Muscle layer of duodenum (tissue), 2 donors: ENCODE measurements at regions not wholly inside any gene's neighbourhood (a gene's known extent, or its start where the extent isn't known, plus 50 kb on each side); places are given as distances from the start of the nearest gene placed in this dataset.

Source experiments
- H3K27ac ChIP-seq: one replicate; pipeline ENCODE4 v1.7.0; 2013; ENCODE audit warnings: mild to moderate bottlenecking, low read length
- H3K27me3 ChIP-seq: one replicate; pipeline ENCODE4 v1.7.0; 2013; ENCODE audit warnings: low read depth, mild to moderate bottlenecking, control low read depth, low read length
- H3K36me3 ChIP-seq, 2 donors: one replicate each; pipeline ENCODE4 v1.7.0; 2013; ENCODE audit warnings: low read length in 2 of 2, control low read depth in 1 of 2, mild to moderate bottlenecking in 1 of 2; ENCODE audit not compliant: insufficient read depth in 2 of 2, control insufficient read depth in 1 of 2
- H3K4me1 ChIP-seq, 2 donors: one replicate each; pipeline ENCODE4 v1.7.0; 2013; ENCODE audit warnings: low read length in 2 of 2, mild to moderate bottlenecking in 2 of 2, control low read depth in 1 of 2, moderate library complexity in 1 of 2; ENCODE audit not compliant: insufficient read depth in 2 of 2, control insufficient read depth in 1 of 2
- H3K4me3 ChIP-seq, 2 donors: one replicate each; pipeline ENCODE4 v1.7.0; 2013; ENCODE audit warnings: low read length in 2 of 2, low read depth in 1 of 2, mild to moderate bottlenecking in 1 of 2
- H3K9me3 ChIP-seq, 2 donors: one replicate each; pipeline ENCODE4 v1.7.0; 2013; ENCODE audit warnings: low read length in 2 of 2, control low read depth in 1 of 2, mild to moderate bottlenecking in 1 of 2; ENCODE audit not compliant: control insufficient read depth in 1 of 2
- donor health status: healthy.

GRCh38 chr9:23587903-23588302, 238.1 kb downstream of the ELAVL2 start:
- Histone ChIP-seq H3K9me3 (no peaks in the 10 kb centered on the region), H3K36me3 (no peaks in the 10 kb centered on the region), H3K27me3 (no peaks in the 10 kb centered on the region), H3K27ac (no peak overlapping the region), H3K4me3 (no peak overlapping the region), H3K4me1 (no peaks in the 10 kb centered on the region)

DNA sequence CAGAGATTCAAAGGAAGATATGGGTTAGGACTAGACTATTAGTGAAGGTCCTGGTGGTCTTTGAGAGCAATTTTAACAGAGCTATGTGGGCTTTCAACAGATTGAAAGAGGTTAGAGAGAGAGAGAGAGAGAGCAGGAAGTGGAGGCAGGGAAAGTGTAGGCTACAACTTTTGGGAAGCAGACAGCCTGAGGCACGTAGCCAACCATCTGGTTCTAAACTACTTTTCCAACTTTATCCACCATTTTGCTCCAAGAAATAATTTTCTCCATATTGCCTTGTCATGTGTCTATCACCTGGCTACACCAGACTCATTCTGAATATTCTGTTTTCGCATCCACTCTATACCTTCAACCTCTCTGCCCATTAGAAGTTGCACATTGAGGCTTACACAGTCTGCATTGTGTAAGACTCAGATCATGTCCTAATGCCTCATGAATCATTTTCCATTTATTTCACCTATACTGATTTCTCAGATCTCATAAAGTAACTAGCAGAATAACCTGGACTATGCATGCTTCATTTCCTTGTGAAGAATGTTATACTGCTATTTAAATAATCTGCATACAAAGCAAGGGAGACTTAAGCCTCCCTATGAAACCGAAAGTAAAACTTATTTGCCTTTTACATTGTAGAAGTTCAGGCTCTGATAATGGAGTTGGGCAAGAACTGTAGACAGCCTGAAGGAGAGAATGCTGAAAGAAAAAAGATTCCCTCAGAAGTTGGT, 235.6 kb downstream of the ELAVL2 start:
- peak overlapping the region; percentile 37 to 40 for H3K4me3 ChIP-seq

GRCh38 chr9:23594421-23594820, 231.6 kb downstream of the ELAVL2 start:
- Histone ChIP-seq H3K27ac (no peak overlapping the region), H3K9me3 (no peaks in the 10 kb centered on the region), H3K4me3 (no peak overlapping the region), H3K27me3 (no peaks in the 10 kb centered on the region), H3K36me3 (no peaks in the 10 kb centered on the region), H3K4me1 (no peaks in the 10 kb centered on the region)

More for the DNA sequence above, 235.6 kb downstream of the ELAVL2 start:
- H3K36me3 ChIP-seq: no peaks in the 10 kb centered on the region
- H3K9me3 ChIP-seq: no peaks in the 10 kb centered on the region
- no peaks in the 10 kb centered on the region for H3K27me3 ChIP-seq
- no peaks in the 10 kb centered on the region for H3K4me1 ChIP-seq
- no peak overlapping the region for H3K27ac ChIP-seq

DNA sequence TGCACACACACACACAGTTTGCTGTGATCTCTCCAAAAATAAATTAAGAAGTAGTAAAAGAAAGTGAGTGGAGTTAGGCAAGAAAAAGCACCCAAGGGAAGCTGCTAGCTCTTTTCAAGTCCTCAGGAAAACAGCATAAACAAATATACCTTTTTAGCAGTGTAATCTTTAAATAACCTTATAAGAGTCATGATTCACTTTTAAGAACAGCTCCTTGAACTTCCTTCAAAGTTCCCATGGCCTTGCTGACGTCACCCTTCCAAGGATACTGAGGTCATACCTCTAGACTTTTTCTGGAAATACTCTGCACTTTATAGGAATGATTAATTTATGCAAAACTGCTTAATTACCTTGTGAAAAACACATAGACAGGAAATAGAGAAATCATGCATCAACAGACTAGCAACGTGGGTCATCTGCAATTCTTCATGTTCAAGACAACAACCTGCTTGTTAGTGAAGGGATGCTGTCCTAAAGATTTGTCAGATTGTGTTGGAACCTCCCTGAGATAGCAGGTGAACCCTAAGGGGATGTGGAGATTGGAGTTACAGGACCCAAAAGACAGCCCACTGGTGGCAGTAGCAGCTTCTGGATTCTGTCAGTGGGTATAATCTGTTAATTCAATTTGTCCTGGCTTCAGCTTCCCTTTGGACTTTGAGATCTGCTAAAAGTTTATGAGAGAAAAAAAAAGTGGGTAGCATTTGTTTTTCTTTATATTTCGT, 229.0 kb downstream of the ELAVL2 start:
- no peaks in the 10 kb centered on the region for H3K4me1 ChIP-seq
- H3K27me3 ChIP-seq: no peaks in the 10 kb centered on the region
- no peaks in the 10 kb centered on the region for H3K36me3 ChIP-seq
- H3K27ac ChIP-seq: no peak overlapping the region
- H3K4me3 ChIP-seq: no peak overlapping the region
- H3K9me3 ChIP-seq: no peaks in the 10 kb centered on the region

DNA sequence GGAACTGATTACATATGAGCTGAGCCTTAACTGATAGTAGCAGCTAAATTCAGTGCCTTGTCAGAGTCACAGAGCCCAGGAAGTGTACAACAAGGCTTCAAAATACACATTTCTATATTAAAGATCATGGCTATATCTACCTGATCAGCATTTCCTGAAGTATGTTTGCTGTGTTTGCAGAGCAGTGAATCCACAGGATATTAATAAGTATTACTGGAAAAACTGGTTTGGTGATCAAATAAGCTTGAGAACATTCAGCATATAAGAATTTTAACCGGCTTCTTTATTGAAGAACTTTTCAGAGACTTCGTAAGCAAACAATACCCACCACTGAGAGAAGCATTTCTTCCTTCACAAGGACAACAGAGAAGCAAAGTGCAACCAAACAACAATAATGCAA, 227.0 kb downstream of the ELAVL2 start:
- no peak overlapping the region for H3K27ac ChIP-seq
- no peaks in the 10 kb centered on the region for H3K4me1 ChIP-seq
- no peaks in the 10 kb centered on the region for H3K27me3 ChIP-seq
- H3K4me3 ChIP-seq: no peak overlapping the region
- H3K9me3 ChIP-seq: no peaks in the 10 kb centered on the region
- no peaks in the 10 kb centered on the region for H3K36me3 ChIP-seq

- Histone ChIP-seq H3K36me3 (no peaks in the 10 kb centered on the region), H3K4me3 (no peak overlapping the region), H3K27ac (no peak overlapping the region), H3K27me3 (no peaks in the 10 kb centered on the region), H3K4me1 (no peaks in the 10 kb centered on the region), H3K9me3 (no peaks in the 10 kb centered on the region)
These were observed 222.7 kb downstream of the ELAVL2 start for GRCh38 chr9:23603311-23603710.

DNA sequence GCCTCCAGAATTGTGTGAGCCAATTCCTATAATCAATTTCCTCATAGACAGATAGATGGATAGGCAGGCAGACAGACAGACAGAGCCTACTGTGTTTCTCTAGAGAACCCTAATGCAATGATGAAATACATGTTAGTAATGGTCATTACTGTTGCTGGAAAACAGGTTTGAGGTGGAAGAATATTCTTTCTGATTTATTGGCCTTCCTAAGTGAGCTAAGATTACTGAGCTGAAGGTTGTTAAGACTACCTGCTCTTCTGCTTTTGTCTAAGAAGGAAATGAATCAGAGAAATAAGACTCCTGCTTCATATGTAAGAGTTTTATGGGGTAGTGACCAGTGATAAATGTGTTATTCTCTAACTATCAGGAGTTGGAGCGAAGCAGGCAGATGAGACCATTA, 219.9 kb downstream of the ELAVL2 start:
- no peak overlapping the region for H3K27ac ChIP-seq
- no peaks in the 10 kb centered on the region for H3K27me3 ChIP-seq
- no peak overlapping the region for H3K4me3 ChIP-seq
- H3K9me3 ChIP-seq: no peaks in the 10 kb centered on the region
- H3K4me1 ChIP-seq: no peaks in the 10 kb centered on the region
- H3K36me3 ChIP-seq: no peaks in the 10 kb centered on the region

- H3K4me1 ChIP-seq: no peaks in the 10 kb centered on the region
- H3K4me3 ChIP-seq: no peak overlapping the region
- no peaks in the 10 kb centered on the region for H3K36me3 ChIP-seq
- no peaks in the 10 kb centered on the region for H3K9me3 ChIP-seq
- H3K27ac ChIP-seq: no peak overlapping the region
- no peaks in the 10 kb centered on the region for H3K27me3 ChIP-seq
These were observed 217.6 kb downstream of the ELAVL2 start for GRCh38 chr9:23608456-23608855.

DNA sequence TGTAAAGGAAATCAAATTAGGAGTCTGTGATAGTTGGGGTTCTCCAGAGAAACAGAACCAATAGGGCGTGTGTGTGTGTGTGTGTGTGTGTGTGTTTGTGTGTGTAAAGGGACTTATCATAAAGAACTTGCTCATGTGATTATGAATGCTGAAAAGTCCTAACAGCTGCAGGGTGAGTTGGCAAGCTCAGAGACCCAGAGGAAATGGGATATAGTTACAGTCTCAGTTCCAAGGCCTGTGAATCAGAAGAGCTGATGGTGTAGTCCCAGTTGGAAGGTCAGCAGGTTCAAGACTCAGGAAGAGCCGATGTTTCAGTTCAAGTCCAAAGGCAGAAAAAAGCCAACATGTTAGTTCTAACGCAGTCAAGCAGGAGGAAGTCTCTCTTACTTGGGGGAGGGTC, 214.2 kb downstream of the ELAVL2 start:
- H3K36me3 ChIP-seq: no peaks in the 10 kb centered on the region
- no peaks in the 10 kb centered on the region for H3K4me1 ChIP-seq
- no peaks in the 10 kb centered on the region for H3K9me3 ChIP-seq
- H3K27ac ChIP-seq: no peak overlapping the region
- no peaks in the 10 kb centered on the region for H3K27me3 ChIP-seq
- H3K4me3 ChIP-seq: no peak overlapping the region

DNA sequence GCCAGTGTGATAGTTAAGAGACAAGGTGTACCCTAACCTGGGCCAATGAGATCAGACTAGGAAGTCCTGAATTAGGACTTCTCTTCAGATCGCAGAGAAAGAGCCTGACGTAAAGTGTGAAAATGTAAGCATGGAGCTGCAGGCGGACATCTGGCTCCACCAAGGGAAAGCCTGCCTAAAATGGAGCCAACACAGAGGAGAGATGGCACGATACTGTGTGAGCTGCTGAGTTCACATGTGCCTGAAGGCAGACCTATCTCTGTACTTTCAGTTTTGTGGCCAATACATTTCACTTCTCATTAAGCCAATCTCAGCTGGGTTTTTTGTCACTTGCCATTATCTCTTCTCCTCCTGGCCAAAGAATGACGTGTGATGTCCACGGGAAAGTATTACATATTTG, 210.5 kb downstream of the ELAVL2 start:
- Histone ChIP-seq H3K36me3 (no peaks in the 10 kb centered on the region), H3K9me3 (no peaks in the 10 kb centered on the region), H3K4me3 (no peak overlapping the region), H3K4me1 (no peaks in the 10 kb centered on the region), H3K27ac (no peak overlapping the region), H3K27me3 (no peaks in the 10 kb centered on the region)

DNA sequence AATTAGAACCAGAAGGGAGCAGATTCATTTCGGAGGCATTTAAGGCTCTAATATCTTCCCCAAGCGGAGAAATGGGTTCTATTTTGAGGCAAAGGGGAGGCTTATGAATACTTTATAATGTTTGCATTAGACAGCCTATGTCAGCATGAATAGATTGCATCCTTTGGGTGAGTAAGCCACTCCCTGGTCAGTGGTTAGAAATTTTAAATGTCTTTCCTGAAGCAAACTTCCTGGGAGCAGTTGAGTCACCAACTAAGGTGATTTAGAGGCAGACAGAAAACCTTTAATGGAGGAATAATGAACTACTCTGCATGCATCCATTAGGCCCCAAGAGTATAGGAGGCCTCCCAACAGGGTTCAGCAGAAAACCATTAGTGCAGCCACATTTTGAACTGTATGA, 204.9 kb downstream of the ELAVL2 start:
- Histone ChIP-seq H3K27me3 (no peaks in the 10 kb centered on the region), H3K27ac (no peak overlapping the region), H3K9me3 (no peaks in the 10 kb centered on the region), H3K4me3 (no peak overlapping the region), H3K4me1 (no peaks in the 10 kb centered on the region), H3K36me3 (no peaks in the 10 kb centered on the region)

DNA sequence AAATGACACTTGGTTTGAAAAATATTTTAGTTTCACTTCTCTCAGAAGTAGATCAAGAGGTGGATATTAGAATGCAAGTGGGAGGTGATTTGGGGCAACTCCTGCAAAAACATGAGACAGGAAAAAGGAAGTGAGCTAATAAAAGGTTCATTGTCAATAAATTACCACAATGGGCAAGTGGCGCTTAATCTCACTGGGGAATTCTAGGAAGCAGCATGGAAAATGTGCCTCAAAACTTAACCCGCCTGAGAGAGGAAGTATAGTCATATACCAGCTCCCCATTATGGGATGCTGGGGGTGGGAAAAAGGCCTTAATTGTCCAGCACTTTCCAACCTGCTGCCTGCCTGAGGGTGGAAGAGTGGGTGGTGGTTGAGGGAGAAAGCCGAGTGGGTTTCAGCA, 204.1 kb downstream of the ELAVL2 start:
- Histone ChIP-seq H3K9me3 (no peaks in the 10 kb centered on the region), H3K27ac (no peak overlapping the region), H3K4me3 (no peak overlapping the region), H3K27me3 (no peaks in the 10 kb centered on the region), H3K4me1 (no peaks in the 10 kb centered on the region), H3K36me3 (no peaks in the 10 kb centered on the region)
